Choroid plexus epithelial cell (primary cell): ENCODE measurements at regions not wholly inside any gene's neighbourhood (a gene's known extent, or its start where the extent isn't known, plus 50 kb on each side); places are given as distances from the start of the nearest gene placed in this dataset.

Experiments used
- DNase-seq: peaks from one replicate; pipeline ENCODE4 v3.0.0-alpha.2; 2010; ENCODE audit warnings: low read depth
- H3K4me3 ChIP-seq: 2 replicates; pipeline ENCODE4 v1.5.1; 2011; ENCODE audit warnings: low read depth, mild to moderate bottlenecking, control low read depth, low read length, moderate library complexity
- TF ChIP-seq, protein P1 (sequence below): conservative IDR thresholded peaks from 2 replicates; pipeline ENCODE4 v1.5.1; 2011; ENCODE audit warnings: low read depth, mild to moderate bottlenecking, control low read depth, inconsistent platforms, low read length, moderate library complexity

DNA sequence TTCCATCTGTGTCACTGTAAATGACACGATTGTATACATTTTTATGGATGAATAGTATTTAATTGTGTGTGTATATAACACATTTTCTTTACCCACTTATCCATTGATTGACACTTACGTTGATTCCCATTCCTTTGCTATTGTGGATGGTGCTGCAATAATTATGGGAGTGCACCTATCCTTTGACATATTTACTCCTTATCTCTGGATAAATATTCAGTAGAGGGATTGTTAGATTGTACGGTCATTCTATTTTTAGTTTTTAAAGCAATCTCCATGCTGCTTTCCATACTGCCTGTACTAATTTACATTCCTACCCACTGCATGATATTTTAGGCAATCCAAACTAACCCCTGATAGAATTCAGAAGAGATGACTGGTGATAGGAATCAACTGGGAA, 980.1 kb downstream of the FSTL5 start:
- DNase-seq: no peak
- H3K4me3 ChIP-seq: no peak overlapping the region
- TF ChIP-seq, protein P1, sequence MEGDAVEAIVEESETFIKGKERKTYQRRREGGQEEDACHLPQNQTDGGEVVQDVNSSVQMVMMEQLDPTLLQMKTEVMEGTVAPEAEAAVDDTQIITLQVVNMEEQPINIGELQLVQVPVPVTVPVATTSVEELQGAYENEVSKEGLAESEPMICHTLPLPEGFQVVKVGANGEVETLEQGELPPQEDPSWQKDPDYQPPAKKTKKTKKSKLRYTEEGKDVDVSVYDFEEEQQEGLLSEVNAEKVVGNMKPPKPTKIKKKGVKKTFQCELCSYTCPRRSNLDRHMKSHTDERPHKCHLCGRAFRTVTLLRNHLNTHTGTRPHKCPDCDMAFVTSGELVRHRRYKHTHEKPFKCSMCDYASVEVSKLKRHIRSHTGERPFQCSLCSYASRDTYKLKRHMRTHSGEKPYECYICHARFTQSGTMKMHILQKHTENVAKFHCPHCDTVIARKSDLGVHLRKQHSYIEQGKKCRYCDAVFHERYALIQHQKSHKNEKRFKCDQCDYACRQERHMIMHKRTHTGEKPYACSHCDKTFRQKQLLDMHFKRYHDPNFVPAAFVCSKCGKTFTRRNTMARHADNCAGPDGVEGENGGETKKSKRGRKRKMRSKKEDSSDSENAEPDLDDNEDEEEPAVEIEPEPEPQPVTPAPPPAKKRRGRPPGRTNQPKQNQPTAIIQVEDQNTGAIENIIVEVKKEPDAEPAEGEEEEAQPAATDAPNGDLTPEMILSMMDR: no peak

DNA sequence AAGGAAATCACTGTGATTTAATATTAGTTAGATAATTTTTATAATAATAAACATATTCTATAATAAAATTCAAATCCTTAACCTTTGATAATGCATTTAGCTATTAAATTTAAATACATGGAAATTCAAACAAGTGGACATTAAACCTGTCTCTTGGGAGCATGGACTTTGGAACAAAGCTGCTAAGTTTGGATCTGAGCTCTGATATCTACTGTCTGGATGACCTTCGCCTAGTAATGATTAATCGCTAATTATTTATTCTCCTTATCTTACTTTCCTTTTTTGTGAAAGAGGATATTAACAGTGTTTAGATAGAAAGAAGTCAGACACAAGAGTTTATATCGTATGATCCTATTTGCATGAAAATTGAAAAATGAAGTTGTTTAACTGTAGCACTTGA, 980.9 kb downstream of the FSTL5 start:
- TF ChIP-seq, protein P1: no peak
- no peak overlapping the region for H3K4me3 ChIP-seq
- no peak for DNase-seq

DNA sequence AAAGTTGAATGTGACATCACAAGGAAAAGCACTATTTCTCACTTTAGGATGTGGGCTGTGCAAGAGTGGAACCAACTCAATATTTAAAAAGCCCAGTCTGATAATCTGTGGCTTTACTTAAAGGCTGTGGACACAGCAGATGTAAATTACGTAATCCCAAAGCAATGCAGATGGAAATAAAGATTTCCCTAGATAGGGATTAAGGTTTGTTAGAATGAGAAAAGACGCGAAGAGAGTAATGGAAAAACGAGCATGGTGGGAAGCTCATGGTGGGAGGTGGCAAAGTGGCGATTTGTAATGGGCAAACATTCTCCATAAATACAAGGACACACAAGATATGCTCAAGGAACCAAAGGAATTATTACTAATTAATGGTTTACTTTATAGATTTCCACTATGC, 985.5 kb downstream of the FSTL5 start:
- no peak for DNase-seq
- H3K4me3 ChIP-seq: no peak overlapping the region
- TF ChIP-seq, protein P1: no peak

DNA sequence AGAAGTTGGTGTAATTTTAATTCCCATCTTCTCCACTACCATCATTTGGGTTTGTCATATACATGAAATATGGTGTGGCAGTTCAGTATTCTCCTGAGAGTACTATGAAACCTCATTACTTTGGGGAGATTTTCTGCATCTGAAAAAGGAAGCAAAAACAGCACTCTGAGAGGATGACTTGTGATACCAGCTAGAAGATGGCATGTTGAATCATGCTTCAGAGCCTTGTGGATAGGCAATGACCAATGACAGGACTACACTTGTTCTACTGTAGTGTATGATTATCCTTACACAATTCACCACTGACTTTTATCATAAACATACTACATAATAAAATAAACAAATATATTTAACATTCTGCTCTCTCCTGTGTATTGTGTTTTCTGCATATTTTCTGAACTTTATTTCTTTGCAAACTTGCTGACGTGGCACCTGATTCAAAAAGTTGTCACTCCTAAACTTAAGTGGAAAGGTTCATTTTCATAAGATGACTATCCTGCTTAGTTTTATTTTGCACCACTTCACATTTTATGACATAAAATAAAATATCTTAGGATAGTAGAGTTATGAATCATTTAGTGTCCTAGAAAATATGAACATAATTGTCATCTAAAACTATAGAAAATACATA, 991.3 kb downstream of the FSTL5 start:
- TF ChIP-seq, protein P1: no peak
- DNase-seq: no peak
- H3K4me3 ChIP-seq: no peak overlapping the region

DNA sequence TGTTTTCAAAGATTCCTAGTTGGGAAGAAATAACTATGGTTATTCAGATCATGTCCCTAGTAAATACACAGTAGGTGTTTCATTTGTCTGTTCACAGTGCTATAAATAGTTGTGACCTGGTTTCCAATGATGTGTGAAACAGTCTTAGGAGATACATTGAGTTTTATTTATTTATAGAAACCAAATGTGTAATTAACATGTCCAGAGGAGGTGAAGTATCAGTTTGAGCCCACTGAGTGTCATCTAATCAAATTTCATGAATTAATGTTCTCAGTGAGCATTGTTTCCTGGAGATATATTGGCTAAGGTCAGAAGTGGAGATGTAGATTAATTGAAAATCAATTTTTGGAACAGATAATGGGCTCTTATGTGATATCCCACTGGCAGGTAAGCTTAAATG, 996.3 kb downstream of the FSTL5 start:
- H3K4me3 ChIP-seq: no peak overlapping the region
- TF ChIP-seq, protein P1: no peak
- no peak for DNase-seq

DNA sequence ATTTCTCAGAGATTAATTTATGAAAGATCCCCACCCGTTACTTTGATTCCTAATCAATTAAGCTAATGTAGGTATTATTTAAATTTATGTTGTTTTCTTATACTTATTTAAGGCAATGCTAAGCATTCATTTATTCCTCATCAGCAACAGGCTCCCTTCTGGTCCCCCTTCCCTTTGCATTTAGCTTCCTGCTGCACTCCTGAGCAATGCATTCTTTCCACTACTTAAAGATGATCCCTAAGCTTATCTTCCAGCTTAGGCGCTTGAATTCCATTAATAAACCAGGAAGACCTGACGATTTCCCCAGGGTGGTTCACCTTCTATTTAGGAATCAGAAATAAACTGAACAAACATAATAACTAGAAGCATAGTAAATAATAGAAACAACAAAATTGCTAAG, 1003.1 kb downstream of the FSTL5 start:
- no peak overlapping the region for H3K4me3 ChIP-seq
- TF ChIP-seq, protein P1: no peak
- DNase-seq: no peak

DNA sequence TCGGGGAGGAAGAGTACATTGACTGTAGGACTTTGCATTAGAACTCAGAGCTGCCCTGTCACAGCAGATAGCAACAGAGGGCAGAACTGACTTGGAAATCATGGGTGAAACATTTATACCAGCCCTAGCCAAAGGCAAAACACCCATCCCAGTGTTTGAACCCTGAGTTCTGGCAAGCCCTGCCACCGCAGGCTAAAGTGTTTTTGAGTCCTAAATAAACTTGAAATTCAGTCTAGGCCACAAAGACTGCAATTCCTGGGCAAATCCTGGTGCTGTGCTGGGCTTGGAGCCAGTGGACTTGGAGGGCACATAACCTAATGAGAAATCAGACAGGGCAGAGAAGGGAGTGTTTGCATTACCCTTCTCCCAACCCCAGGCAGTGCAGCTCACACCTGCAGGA, 1015.7 kb downstream of the FSTL5 start:
- DNase-seq: no peak
- no peak overlapping the region for H3K4me3 ChIP-seq
- TF ChIP-seq, protein P1: no peak
